Activated T-helper 9 cell treated with anti-CD3 and anti-CD28 coated beads, Interleukin-2, amount 50 U/mL, for 16 hours (primary cell): ENCODE measurements at regions not wholly inside any gene's neighbourhood (a gene's known extent, or its start where the extent isn't known, plus 50 kb on each side); places are given as distances from the start of the nearest gene placed in this dataset.

Source experiments
- DNase-seq: peaks from one replicate; pipeline ENCODE4 v3.0.0-alpha.2; 2020; ENCODE audit warnings: low read depth

- DNase-seq: no peak
These were observed 501.1 kb upstream of the CELF2 start for GRCh38 chr10:10516346-10517130.

DNA sequence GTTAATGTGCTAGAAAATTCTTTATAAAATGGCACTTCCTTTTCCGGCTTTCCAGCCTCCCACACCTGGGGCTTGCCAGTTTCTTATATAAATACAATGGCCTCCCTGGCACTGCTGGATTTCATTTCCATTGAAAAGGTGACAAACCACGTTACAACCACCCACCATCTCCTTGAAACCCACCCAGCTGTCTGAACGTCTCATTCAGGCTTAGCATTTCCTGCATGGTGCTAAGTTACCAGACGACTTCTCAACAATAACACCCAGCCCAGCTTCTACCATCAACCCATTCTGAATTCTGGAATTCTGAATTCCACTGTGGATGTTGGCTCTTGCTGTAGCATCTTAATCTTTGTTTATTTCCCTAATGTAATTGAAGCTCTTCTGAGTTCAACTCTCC is 499.8 kb upstream of the CELF2 start:
- no peak for DNase-seq

DNA sequence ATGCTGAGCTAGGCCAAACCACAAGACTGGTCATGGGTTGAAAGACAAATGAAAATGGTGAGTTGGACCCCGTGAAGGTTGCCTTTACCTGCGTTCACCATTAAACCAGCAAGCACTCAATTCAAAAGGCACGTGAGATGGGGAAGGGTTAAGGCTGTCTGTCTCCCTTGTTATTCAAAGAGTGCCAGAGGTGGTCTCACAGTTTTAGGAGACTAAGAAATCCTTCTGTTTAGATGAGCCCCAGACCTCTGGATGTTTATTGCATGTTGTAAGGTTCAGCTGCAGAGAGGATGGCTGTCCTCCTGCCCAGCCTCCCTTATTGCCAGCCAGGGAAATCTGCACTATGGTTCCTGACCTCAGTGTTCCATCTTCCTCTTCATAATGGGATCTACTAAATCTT is 498.0 kb upstream of the CELF2 start:
- no peak for DNase-seq

DNA sequence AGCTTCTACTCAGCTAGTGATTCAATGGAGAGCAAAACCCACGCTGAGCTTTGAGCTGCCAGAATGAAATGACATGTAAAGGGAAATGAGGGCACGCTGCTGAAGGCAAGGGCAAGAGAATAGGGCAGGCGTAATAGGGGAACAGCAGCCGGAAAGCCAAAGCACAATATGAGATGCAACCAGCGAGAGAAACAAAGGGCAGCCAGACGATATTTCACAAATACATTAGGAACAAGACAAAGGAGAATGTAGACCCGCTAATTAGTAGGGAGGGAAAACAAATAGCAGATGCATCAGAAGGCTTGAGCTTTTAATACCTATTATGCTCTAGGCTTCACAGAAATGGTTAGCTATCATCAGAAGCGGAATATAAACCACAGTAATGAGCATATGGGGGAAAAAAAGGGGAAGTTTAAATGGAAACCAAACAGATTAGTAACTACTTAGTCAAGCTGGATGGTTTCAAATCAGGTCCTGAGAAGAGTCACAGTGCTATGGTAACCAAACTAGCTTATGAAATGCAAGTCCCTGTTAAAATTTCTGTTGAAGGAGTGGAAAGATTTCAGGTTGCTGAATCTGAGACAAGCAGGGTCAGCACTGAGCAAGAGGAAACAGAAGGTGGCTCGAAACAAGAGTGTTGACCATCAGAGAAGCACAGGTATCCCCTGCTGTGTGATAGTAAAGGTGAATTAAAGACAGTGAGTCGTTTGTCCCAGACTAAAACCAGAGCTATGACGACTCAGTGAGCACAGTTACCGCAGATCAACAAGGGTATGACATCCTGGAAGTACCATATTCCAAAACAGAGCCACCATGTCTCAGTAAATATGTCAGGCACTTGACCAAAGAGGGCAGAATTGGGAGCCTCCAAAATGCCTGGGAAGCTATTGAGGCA is 496.9 kb upstream of the CELF2 start:
- DNase-seq: no peak

- DNase-seq: no peak
These were observed 490.8 kb upstream of the CELF2 start for GRCh38 chr10:10526846-10527245.

DNA sequence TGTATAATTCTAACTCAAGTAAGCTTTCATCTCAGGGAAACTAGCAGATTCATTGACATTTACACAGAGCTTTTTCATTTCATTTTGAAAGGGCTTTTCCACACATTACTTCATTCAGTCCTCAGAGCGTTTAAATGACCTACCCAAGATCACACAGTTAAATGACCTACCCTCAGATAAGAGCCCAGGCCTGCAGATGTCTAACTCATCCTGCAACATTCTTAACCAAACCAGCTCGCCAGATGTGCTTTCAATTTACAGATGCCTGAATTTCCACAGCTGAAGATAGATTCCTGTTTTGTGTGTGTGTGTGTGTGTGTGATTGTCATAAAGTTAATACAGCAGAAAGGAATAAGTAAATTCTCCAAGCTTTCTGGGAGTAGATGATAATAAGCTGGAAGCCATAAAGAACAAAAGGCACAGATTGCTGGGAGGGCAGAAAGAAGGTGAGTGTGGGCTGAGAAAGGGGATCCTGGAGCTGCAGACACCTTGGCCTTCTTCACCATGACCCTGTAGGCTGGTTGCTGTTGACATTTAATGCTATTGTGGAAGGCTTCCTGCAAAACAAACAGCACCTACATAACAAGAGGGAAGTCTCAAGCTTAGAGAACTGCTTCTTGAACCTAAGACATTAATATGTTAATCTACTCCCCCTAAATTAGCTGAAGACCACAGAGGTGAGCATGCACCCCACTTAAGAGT is 489.7 kb upstream of the CELF2 start:
- no peak for DNase-seq

GRCh38 chr10:10528563-10528910 is 489.1 kb upstream of the CELF2 start:
- DNase-seq: no peak

GRCh38 chr10:10530313-10530712 is 487.4 kb upstream of the CELF2 start:
- no peak for DNase-seq

- DNase-seq: no peak
These were observed 485.4 kb upstream of the CELF2 start for GRCh38 chr10:10532236-10532635.

- DNase-seq: no peak
These were observed 484.8 kb upstream of the CELF2 start for GRCh38 chr10:10532826-10533225.

DNA sequence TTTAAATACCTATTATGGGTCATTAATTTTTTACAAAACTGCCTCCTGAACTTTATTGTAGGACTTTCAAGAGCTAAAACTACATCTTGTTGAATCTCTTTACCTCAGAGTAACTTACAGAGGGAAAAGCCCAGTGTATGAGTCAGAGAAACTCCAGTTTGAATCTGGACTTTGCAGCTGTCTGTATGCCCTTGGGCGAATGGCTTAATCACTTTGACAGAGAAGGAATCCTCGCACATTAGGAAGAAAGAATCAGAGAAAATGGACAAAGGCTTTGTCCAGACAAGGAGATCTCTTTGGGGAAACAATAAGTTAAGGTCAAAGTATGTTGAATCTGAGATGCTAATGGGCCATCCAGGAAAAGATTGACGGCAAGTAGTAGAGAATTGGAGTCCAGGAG is 484.2 kb upstream of the CELF2 start:
- no peak for DNase-seq

- DNase-seq: no peak
These were observed 479.3 kb upstream of the CELF2 start for GRCh38 chr10:10538326-10538725.

- no peak for DNase-seq
These were observed 477.3 kb upstream of the CELF2 start for GRCh38 chr10:10540398-10540797.

GRCh38 chr10:10542477-10542876 is 475.2 kb upstream of the CELF2 start:
- no peak for DNase-seq

GRCh38 chr10:10544890-10545289 is 472.8 kb upstream of the CELF2 start:
- no peak for DNase-seq

DNA sequence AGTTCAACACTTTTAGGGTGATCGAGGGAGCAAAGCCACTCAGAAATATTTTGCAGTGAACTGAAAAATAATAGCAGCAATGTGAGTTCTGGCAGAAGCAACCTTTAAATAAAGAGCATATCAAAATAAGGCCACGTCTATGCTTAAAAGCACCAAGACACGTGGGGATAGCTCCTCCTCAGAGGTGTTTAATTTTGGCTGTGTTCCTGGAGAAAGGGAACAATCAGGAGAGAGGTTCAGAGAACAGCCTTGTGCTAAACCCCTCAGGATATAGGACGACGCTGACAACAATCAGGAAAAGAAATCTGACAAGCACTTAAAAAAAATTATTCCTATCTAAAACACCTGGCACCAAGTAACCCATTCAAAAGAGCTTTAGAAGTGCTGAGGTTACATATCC is 471.9 kb upstream of the CELF2 start:
- no peak for DNase-seq

- no peak for DNase-seq
These were observed 465.9 kb upstream of the CELF2 start for GRCh38 chr10:10551596-10552301.

DNA sequence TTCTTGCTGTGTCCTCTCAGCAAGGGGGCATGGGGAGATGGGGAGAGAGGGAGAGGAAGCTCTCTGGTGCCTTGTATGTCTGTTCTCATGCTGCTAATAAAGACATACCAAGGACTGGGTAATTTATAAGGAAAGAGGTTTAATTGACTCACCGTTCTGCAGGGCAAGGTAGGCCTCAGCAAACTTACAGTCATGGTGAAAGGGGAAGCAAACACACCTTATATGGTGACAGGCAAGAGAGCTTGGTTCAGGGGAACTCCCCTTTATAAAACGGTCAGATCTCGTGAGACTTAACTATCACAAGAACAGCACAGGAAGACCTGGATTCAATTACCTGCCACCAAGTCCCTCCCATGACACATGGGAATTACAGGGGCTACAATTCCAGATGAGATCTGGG is 464.7 kb upstream of the CELF2 start:
- DNase-seq: no peak

DNA sequence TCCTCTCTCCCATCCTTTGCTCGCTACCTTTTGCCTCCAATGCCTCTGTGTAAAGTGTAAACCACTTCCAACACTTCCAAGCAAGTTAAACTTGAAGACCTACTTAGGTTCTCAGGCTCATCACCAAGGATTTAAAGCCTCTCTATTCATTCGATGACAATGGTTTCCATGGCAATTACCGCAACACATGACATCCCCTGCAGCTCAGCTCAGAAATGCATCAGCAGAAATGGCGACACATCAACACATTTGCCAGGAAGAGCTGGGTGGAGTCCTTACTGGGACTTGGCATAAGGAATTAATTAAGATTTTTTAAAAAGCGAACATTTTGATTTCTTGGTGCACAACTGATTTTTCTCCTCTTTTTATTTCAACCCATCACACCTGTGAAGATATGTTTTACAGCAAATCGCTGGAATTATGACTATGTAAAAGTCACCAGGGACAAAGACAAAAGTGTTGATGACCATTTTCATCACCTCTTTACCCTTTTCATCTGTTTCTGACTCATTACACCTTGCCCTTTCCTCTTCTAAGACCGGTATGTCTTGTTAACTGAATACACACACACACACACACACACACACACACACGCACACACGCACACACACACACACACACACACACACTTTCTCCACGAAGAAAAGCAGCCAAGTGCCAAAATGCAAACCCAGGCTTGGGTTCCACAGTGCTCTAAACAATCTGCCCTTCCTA is 453.4 kb upstream of the CELF2 start:
- DNase-seq: no peak

- no peak for DNase-seq
These were observed 440.7 kb upstream of the CELF2 start for GRCh38 chr10:10576937-10577336.

GRCh38 chr10:10579709-10580108 is 438.0 kb upstream of the CELF2 start:
- DNase-seq: no peak

- no peak for DNase-seq
These were observed 433.5 kb upstream of the CELF2 start for GRCh38 chr10:10584161-10584560.
